ENCODE measurements at regions not wholly inside any gene's neighbourhood (a gene's known extent, or its start where the extent isn't known, plus 50 kb on each side); places are given as distances from the start of the nearest gene placed in this dataset.

DNA sequence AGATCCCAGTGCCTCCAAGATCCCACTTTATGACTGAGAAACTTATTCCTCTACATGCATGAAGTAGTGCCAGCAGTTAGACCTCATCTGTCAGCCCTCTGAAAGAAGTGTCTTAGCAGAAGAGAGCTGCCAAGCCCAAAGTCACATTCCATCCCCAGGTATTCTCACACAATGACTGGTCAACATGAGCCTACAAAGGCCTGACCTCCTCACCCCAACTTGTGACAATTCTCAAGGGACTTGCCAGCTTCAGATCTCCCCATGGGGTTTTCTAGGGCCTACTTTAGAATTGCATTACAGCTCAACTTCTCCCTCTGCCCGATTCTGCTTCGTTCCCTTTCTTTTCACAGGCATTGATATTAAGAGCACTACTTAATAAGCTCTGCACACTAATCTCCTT, 393.8 kb upstream of the SLC30A5 start:
- TF ChIP-seq, protein P1, sequence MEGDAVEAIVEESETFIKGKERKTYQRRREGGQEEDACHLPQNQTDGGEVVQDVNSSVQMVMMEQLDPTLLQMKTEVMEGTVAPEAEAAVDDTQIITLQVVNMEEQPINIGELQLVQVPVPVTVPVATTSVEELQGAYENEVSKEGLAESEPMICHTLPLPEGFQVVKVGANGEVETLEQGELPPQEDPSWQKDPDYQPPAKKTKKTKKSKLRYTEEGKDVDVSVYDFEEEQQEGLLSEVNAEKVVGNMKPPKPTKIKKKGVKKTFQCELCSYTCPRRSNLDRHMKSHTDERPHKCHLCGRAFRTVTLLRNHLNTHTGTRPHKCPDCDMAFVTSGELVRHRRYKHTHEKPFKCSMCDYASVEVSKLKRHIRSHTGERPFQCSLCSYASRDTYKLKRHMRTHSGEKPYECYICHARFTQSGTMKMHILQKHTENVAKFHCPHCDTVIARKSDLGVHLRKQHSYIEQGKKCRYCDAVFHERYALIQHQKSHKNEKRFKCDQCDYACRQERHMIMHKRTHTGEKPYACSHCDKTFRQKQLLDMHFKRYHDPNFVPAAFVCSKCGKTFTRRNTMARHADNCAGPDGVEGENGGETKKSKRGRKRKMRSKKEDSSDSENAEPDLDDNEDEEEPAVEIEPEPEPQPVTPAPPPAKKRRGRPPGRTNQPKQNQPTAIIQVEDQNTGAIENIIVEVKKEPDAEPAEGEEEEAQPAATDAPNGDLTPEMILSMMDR (IDR thresholded peaks at IDR 0.05), result no peak
- TF ChIP-seq EZH2 (IDR thresholded peaks at IDR 0.05), result no peak

All from neural progenitor cell (in vitro differentiated cells).